B cell (primary cell): ENCODE measurements at regions not wholly inside any gene's neighbourhood (a gene's known extent, or its start where the extent isn't known, plus 50 kb on each side); places are given as distances from the start of the nearest gene placed in this dataset.

Source experiments
- ATAC-seq: fragments of 200-7000 bp; cut with Tn5 transposase; one replicate; pipeline ENCODE4 v1.10.0; 2021; ENCODE audit warnings: low read depth, mild to moderate bottlenecking, moderate number of reproducible peaks, moderate library complexity
- CTCF ChIA-PET: fragments of 350-600 bp; sonication (Branson Sonifier 250); formaldehyde crosslinking; loops from one replicate; lab custom pipeline; 2021; ENCODE audit warnings: antibody characterized with exemption, inconsistent platforms; lab: Charles Lee
- POLR2A ChIA-PET: fragments of 350-600 bp; sonication (Branson Sonifier 250); formaldehyde crosslinking; loops from one replicate; lab custom pipeline; 2021; ENCODE audit warnings: antibody characterized with exemption; lab: Charles Lee
- DNase-seq: peaks from one replicate; pipeline ENCODE4 v3.0.0; 2013
- H2AFZ ChIP-seq: 2 replicates; pipeline ENCODE4 v1.6.1; 2012; ENCODE audit warnings: mild to moderate bottlenecking, low read depth, low read length; ENCODE audit not compliant: insufficient read depth, poor library complexity, severe bottlenecking
- H3K27ac ChIP-seq, 2 donors: 1 replicate in 1 of 2; 2 replicates in 1 of 2; pipeline ENCODE4 v1.5.1; 2012 to 2013; ENCODE audit warnings: low read length in 2 of 2, mild to moderate bottlenecking in 2 of 2, moderate library complexity in 1 of 2
- H3K27me3 ChIP-seq, 4 experiments: fragments of 200-600 bp in 1 of 4; sonication (generic) in 1 of 4; replicated peaks in 1 of 4; 1 replicate in 2 of 4; 2 replicates in 2 of 4; pipeline versions ENCODE4 v1.6.1 to v1.7.0; 2013 to 2016; ENCODE audit warnings: low read length in 3 of 4, mild to moderate bottlenecking in 2 of 4, mixed read lengths in 1 of 4, moderate library complexity in 1 of 4; ENCODE audit not compliant: insufficient read depth in 4 of 4, control insufficient read depth in 3 of 4; ENCODE audit errors: control extremely low read depth in 1 of 4
- H3K36me3 ChIP-seq, 2 experiments: replicated peaks in 1 of 2; 1 replicate in 1 of 2; 2 replicates in 1 of 2; pipeline versions ENCODE4 v1.6.1 to v1.7.1; 2013; ENCODE audit warnings: low read length in 1 of 2; ENCODE audit not compliant: insufficient read depth in 2 of 2, control insufficient read depth in 1 of 2; ENCODE audit errors: control extremely low read depth in 1 of 2, extremely low read depth in 1 of 2
- H3K4me1 ChIP-seq, 2 donors: fragments of 200-600 bp in 1 of 2; sonication (generic) in 1 of 2; 1 replicate in 1 of 2; 2 replicates in 1 of 2; pipeline versions ENCODE4 v1.5.1 to v1.6.1; 2013 to 2017; ENCODE audit warnings: low read length in 2 of 2; ENCODE audit not compliant: control insufficient read depth in 2 of 2, insufficient read depth in 2 of 2
- H3K4me2 ChIP-seq: replicated peaks from 2 replicates; pipeline ENCODE3; 2012; ENCODE audit warnings: mild to moderate bottlenecking, low read depth, low read length; ENCODE audit not compliant: poor library complexity, severe bottlenecking
- H3K4me3 ChIP-seq, 5 experiments: fragments of 200-600 bp in 1 of 5; sonication (generic) in 1 of 5; 1 replicate in 3 of 5; 2 replicates in 2 of 5; pipeline versions ENCODE4 v1.5.1 to v1.7.0; 2011 to 2016; ENCODE audit warnings: low read length in 4 of 5, mild to moderate bottlenecking in 4 of 5, low read depth in 2 of 5, control low read depth in 1 of 5, moderate library complexity in 1 of 5; ENCODE audit not compliant: insufficient read depth in 1 of 5; ENCODE audit errors: control extremely low read depth in 1 of 5, extremely low read depth in 1 of 5
- H3K79me2 ChIP-seq: fragments of 200-600 bp; sonication (generic); one replicate; pipeline ENCODE4 v1.6.0; 2016; ENCODE audit warnings: low read length; ENCODE audit not compliant: control insufficient read depth, insufficient read depth
- H3K9ac ChIP-seq: fragments of 200-600 bp; sonication (generic); 2 replicates; pipeline ENCODE4 v1.6.1; 2017; ENCODE audit warnings: mild to moderate bottlenecking, low read length, moderate library complexity
- H3K9me3 ChIP-seq, 3 donors: one replicate each; pipeline versions ENCODE4 v1.6.1 to v1.7.1; 2013; ENCODE audit warnings: low read length in 2 of 3; ENCODE audit not compliant: control insufficient read depth in 2 of 3, insufficient read depth in 1 of 3; ENCODE audit errors: control extremely low read depth in 1 of 3
- H4K20me1 ChIP-seq: 2 replicates; pipeline ENCODE4 v1.6.0; 2012; ENCODE audit warnings: mild to moderate bottlenecking, low read length; ENCODE audit not compliant: insufficient read depth, control insufficient read depth, poor library complexity, severe bottlenecking
- H3K27ac Mint-ChIP-seq: one replicate; pipeline ENCODE4 v1.8.0; 2021; ENCODE audit warnings: mixed read lengths
- H3K27me3 Mint-ChIP-seq: one replicate; pipeline ENCODE4 v1.8.0; 2021; ENCODE audit warnings: mixed read lengths
- H3K4me1 Mint-ChIP-seq: one replicate; pipeline ENCODE4 v1.8.0; 2021; ENCODE audit warnings: mixed read lengths
- H3K4me3 Mint-ChIP-seq: one replicate; pipeline ENCODE4 v1.8.0; 2021; ENCODE audit warnings: mixed read lengths
- H3K9me3 Mint-ChIP-seq: one replicate; pipeline ENCODE4 v1.8.0; 2022; ENCODE audit warnings: mixed read lengths; ENCODE audit not compliant: insufficient read depth
- EZH2 ChIP-seq: IDR thresholded peaks from 2 replicates; pipeline ENCODE4 v1.6.1; 2012; ENCODE audit warnings: borderline replicate concordance, low read depth, mild to moderate bottlenecking, moderate library complexity, low read length; ENCODE audit not compliant: insufficient read depth, poor library complexity, severe bottlenecking
- WGBS: methylation state at CpG from one replicate; pipeline ENCODE4 v1.1.5; 2013; ENCODE audit warnings: missing lambda C conversion rate; ENCODE audit not compliant: insufficient coverage; 5-methylcytosine and 5-hydroxymethylcytosine counted together
- intact Hi-C: fragments of 100-400 bp; cut with micrococcal nuclease; formaldehyde crosslinking; loops from one replicate; pipeline ENCODE4 v1.10.0; 2022
- TF ChIP-seq, protein P1 (sequence below): fragments of 200-600 bp; IDR thresholded peaks from one replicate; pipeline ENCODE4 v1.8.0; 2022; ENCODE audit warnings: antibody characterized with exemption, mild to moderate bottlenecking

DNA sequence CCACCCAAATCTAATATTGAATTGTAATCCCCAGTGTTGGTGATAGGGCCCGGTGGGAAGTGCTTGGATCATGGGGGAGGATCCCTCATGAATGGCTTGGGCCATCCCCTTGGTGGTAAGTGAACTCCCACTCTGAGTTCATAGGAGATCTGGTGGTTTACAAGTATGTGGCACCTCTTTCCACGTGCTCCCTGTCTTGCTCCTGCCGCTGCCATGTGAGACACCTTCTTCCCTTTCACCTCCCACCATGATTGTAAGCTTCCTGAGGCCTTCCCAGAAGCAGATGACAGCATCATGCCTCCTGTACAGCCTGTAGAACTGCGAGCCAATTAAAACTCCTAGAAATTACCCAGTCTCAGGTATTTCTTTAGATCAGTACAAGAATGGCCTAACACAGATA, 150.8 kb downstream of the SH3BGRL2 start:
- Histone ChIP-seq H3K4me3 (no peak overlapping the region), H3K36me3 (no peaks in the 10 kb centered on the region), H3K9me3 (no peaks in the 10 kb centered on the region), H3K9ac (no peak overlapping the region), H3K27ac (no peak overlapping the region), H4K20me1 (no peaks in the 10 kb centered on the region), H3K79me2 (no peaks in the 10 kb centered on the region), H2AFZ (no peak overlapping the region), H3K27me3 (no peaks in the 10 kb centered on the region), H3K4me1 (peaks cover 7 to 11% of the 10 kb centered on the region in 2 donors), H3K4me2 (no peak overlapping the region)
- CTCF ChIA-PET, result no interaction called here
- Mint-ChIP-seq H3K9me3 (no peaks in the 10 kb centered on the region), H3K4me3 (no peak overlapping the region), H3K27ac (no peak overlapping the region), H3K27me3 (peaks cover 17% of the 10 kb centered on the region), H3K4me1 (peaks cover 9% of the 10 kb centered on the region)
- DNase-seq, result no peak
- POLR2A ChIA-PET, result no interaction called here
- intact Hi-C loops, result no loop called here
- WGBS, result 100% methylated on average over 2 of the region's 4 CpGs
- TF ChIP-seq, protein P1, sequence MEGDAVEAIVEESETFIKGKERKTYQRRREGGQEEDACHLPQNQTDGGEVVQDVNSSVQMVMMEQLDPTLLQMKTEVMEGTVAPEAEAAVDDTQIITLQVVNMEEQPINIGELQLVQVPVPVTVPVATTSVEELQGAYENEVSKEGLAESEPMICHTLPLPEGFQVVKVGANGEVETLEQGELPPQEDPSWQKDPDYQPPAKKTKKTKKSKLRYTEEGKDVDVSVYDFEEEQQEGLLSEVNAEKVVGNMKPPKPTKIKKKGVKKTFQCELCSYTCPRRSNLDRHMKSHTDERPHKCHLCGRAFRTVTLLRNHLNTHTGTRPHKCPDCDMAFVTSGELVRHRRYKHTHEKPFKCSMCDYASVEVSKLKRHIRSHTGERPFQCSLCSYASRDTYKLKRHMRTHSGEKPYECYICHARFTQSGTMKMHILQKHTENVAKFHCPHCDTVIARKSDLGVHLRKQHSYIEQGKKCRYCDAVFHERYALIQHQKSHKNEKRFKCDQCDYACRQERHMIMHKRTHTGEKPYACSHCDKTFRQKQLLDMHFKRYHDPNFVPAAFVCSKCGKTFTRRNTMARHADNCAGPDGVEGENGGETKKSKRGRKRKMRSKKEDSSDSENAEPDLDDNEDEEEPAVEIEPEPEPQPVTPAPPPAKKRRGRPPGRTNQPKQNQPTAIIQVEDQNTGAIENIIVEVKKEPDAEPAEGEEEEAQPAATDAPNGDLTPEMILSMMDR, result no peak
- TF ChIP-seq EZH2, result no peak
- ATAC-seq, result no peak

DNA sequence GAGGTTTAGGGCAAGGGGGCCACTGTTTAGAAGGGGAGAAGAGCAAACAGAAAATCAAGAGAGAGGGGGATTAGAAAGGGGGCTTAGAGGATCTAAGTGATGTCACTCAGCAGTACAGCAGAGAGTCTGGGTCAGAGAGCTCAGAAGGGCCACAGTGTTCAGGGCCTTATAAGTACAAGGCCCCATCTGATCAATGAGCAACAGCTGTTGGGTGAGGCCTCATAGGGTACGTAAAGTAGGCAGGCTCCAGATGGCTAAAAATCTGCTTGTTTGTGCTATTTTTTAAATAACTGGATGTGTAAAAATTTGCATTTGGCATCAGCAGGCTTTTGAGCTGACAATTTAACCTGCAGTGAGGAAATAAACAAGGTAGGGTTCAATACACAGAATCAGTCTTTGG, 149.8 kb downstream of the SH3BGRL2 start:
- POLR2A ChIA-PET, result no interaction called here
- no peak overlapping the region for H3K27ac ChIP-seq
- no peak for TF ChIP-seq EZH2
- TF ChIP-seq, protein P1, result no peak
- DNase-seq (no peak), ATAC-seq (no peak)
- H3K79me2 ChIP-seq, result no peaks in the 10 kb centered on the region
- no peaks in the 10 kb centered on the region for H4K20me1 ChIP-seq
- no peak overlapping the region for H3K4me3 ChIP-seq
- Mint-ChIP-seq H3K9me3 (no peaks in the 10 kb centered on the region), H3K4me1 (peaks cover 9% of the 10 kb centered on the region), H3K27me3 (peaks cover 17% of the 10 kb centered on the region), H3K27ac (no peak overlapping the region), H3K4me3 (no peak overlapping the region)
- H3K4me1 ChIP-seq, result peaks cover 7 to 11% of the 10 kb centered on the region in 2 donors
- intact Hi-C loops, result no loop called here
- no peaks in the 10 kb centered on the region for H3K27me3 ChIP-seq
- H3K9me3 ChIP-seq, result no peaks in the 10 kb centered on the region
- no peak overlapping the region for H2AFZ ChIP-seq
- H3K36me3 ChIP-seq, result no peaks in the 10 kb centered on the region
- no peak overlapping the region for H3K9ac ChIP-seq
- WGBS, result 93% methylated on average over 1 of the region's 1 CpG
- CTCF ChIA-PET, result no interaction called here
- H3K4me2 ChIP-seq, result no peak overlapping the region
